Hippocampal formation (tissue), 2 donors: ENCODE measurements at regions not wholly inside any gene's neighbourhood (a gene's known extent, or its start where the extent isn't known, plus 50 kb on each side); places are given as distances from the start of the nearest gene placed in this dataset.

Experiments
- DNase-seq, 2 donors: peaks; one replicate each; lab custom pipeline; 2025; lab: John Stamatoyannopoulos, UW

- no peak for DNase-seq
Observed at GRCh38 chr16:79931721-79932120, 331.2 kb upstream of the MAF start.

- no peak for DNase-seq
Observed at GRCh38 chr16:79929260-79929965, 328.9 kb upstream of the MAF start.

DNA sequence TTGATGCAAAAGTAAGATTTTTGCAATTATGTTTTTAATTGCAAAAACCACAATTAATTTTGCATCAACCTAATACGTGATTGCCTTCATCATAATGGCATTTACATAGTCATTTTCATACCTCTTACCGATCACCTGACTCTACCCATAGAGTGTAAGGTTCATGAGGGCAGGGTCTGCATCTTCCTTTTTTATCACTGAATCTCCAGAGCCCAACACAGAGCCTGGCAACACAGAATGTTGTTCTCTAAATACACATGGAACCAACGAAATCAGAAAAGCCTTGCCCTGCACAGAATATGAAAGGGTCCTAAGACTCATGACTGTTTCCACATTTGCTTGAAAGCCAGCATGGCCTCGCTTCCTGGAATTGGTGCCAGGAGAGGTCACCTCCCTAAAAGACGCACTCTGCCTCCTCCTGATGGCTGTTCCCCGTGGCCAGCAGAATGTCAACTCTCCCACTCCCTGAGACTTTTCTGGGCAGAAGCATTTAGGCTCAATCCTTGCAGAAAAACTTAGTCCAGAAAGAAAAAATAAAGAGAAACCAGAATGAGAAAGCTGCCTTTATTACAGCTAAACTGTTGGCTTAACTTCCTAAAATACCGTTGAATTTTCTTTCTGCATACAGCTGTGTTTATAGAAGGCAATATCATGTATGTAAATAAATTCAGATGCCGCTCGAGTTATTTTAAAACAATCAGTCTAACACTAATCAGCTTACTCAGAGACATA is 327.8 kb upstream of the MAF start:
- DNase-seq: no peak

DNA sequence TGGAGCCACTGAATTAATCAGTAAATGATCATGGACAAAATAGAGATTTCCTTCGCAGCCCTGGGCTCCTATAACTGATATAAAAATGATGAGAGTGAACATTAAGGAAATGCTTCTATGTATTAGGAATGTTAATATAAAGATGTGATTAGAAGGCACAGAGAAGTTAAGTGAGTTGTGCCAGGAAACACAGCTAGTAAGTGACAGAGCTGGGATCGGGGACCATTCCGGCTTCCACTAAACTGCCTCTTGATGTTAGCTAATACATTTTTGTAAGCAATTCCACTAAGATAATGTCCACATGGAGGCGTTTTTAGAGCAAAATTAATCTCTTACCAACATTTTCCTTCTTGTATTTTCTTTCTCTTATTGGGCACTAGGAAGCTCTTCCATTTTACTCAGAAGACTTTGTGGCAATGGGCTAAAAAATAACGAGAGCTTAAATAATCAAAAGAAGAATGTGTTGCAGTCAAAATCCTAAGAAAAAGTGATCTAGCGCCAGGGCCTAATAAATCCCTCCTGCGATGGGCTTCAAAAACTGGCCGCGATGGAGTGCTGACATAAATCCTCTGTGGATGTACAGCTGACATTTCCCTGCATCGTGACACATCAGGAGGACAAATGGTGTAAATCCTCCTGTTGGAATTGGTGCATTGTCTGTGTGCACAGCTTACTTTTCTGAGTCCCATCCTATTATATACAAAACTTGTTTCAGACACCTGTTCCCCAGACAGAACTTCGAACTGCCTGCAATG is 326.1 kb upstream of the MAF start:
- no peak for DNase-seq

DNA sequence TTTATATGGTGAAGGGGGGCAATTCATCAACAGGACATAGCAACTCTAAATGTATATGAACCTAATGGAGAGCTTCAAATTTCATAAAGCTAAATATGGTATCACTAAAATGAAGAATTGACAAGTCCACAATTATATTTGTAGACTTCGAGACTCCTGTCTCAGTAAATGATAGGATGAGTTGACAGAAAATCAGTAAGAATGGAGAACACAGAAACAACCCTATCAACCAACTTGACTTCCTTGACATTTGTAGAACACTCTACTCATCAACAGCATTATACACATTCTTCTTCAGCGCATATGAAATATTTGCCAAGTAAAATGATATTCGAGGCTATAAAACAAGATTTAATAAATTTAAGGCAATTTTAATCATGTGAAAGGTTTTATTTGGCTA is 322.9 kb upstream of the MAF start:
- DNase-seq: no peak

GRCh38 chr16:79920685-79921084 is 320.1 kb upstream of the MAF start:
- no peak for DNase-seq

GRCh38 chr16:79918916-79919315 is 318.4 kb upstream of the MAF start:
- DNase-seq: no peak

DNA sequence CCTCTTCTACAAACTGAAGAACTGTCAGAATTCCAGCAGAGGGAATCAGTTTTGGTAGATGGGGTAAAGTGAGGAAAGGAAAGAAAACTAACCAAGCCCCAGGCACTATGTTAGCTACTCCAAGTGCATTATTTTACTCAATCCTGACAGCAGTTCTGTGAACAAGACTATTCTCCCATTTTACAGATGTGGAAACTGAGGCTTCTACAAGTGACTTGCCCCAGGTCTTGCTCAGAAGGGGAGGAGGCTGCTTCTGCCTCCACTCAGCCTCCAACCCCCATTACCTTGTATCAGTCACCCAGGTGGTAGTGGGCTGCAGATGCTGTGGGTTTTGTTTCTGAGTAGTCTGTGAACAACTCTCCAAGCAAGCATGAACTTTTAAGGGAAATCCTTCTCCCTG is 315.2 kb upstream of the MAF start:
- DNase-seq: no peak

GRCh38 chr16:79914961-79915720 is 314.6 kb upstream of the MAF start:
- no peak for DNase-seq

DNA sequence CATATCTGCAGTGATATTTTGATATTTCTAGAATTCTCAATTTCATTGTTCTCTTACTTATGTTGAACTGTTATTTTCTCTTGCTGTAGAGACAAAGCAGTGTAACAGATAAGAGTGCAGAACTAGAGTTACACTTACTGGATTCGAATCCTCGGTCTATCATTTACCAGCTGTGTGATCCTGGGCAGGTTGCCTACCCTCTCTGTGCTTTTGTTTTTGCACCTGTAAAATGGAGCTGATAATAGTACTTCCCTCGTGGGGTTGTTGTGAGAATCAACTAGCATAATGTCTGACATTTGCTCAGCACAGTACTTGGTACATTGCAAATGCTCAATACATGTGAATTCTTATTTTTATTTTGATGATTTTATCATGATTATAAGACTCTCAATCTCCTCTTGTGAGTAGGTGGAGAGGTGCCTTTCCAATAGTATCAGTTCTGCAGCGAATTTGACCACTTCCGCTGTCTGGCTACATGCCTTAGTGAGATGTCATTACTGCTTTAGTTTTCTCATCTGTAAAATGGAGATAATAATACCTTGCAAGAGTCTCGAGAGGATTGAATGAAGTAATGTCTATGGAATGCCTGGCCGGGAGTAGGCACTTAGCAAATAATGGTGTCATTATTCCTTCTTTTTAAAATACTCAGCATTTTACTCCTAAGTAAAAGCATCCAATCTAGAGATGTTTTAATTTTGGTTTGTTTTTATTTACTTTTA is 312.2 kb upstream of the MAF start:
- DNase-seq: no peak

- no peak for DNase-seq
Observed at GRCh38 chr16:79911660-79912059, 311.1 kb upstream of the MAF start.

DNA sequence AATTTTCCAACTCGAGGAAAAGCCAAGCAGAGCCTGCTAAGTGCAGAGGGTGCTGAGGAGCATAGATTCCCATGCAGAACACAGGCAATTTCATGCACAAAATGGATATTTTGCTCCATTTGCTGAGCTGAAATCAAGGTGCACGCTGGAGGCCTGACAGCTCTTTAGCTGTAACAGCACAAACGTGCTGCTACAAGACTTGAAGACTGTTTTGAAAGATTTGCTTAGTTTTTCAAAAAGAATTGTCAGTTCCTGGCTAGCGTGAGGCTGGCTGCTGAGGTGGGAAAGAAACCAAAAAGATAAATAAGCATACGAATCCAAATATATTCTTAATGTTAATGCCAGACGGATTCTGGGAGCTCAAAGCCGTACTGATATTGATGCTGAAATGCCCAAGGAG is 309.0 kb upstream of the MAF start:
- no peak for DNase-seq

DNA sequence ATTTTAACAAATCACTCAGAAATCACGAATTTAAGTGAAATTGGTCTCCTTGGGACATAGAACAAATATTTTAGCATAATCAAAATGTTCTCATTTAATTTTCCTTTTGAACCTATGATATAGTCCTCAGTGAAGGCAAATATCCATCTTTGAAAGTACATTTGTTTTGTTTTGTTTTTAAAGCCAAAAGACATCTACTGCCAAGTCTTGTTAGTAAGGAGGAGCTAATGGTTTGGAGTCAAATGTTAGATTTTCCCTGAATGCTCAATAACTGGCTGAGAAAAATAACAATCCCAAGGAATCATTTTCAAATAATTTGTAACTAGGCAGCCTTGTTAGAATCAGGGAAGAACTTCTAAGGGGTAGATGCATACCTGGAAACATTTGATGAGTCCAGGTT is 302.9 kb upstream of the MAF start:
- DNase-seq: no peak

DNA sequence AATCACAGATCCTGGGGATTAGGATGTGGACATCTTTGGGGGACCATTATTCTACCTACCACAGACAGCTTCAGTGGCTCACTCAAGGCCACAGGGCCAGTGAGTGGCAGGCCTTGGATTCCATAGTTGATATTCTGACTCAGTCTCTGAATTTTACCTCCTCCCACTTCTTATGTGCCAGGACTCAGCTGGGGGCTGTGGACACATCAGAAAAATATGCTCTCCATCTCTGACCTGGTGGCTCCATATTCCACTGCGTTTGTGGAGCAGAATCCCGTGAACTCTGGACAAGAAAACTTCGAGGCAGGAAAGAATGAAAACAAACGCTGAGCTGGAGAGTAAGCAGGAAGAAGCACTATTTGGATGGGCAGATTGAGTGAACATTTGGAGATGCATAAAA is 301.8 kb upstream of the MAF start:
- DNase-seq: no peak

DNA sequence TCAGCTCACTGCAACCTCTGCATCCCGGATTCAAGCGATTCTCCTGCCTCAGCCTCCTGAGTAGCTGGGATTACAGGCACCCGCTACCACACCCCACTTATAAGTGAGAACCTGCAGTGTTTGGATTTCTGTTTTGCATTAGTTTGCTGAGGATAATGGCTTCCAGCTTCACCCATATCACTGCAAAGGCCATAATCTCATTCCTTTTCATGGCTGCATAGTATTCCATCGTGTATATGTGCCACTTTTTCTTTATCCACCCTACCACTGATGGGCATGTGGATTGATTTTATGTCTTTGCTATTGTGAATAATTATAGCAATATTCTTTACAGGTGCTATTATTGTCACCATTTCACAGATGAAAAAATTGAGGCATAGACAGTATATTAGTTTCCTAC is 301.0 kb upstream of the MAF start:
- no peak for DNase-seq

- DNase-seq: no peak
Observed at GRCh38 chr16:79899716-79900115, 299.2 kb upstream of the MAF start.

- no peak for DNase-seq
Observed at GRCh38 chr16:79899316-79899715, 298.8 kb upstream of the MAF start.

DNA sequence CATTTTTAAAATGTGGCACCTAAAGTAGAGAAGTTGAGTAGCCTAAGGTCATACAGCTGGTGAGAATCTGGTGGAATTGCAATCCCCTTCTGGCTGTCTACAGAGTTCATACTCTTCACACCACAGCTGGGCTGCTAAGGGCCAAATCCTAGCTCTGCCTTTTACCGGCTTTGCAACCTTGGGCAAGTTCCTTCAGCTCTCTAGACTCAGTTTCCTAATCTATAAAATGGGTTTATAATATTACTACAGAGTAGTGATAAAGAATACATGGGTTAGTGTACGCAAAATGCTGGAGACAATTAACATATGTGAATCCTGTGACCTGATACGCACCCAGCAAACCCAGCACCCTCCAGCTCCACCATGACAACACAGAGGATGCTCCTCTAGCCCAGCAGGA is 298.2 kb upstream of the MAF start:
- DNase-seq: no peak

DNA sequence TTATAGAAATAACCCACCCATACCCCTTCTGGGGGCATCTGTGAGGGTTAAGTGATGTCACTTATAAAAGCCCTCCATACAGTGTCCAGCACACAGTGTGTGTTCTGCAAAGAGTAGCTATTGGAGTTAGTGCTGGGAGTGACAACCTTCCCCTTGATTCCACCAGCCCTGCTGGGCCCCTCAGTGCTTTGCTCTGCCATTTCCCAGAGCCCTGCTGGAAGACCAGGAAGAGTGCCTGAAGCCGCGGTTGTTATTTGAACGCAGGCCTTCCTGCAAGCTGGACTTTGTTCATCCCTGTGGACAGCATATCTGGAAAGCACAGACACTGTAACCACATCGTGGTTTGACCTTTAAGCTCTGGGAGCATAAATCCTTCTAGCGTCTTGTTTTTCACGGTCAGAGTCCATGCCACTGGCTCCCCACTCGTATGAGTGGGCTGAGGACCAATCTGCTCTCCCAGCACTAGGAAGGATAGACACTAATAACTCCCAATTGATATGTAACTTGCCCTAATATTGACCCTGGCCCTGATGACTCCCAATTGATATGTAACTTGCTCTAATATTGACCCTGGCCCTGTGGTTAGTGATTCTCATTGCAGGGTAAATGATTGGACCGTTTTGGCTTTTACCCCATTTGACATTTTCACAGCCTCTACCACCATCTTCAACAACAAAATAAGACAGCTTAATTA is 297.1 kb upstream of the MAF start:
- no peak for DNase-seq

DNA sequence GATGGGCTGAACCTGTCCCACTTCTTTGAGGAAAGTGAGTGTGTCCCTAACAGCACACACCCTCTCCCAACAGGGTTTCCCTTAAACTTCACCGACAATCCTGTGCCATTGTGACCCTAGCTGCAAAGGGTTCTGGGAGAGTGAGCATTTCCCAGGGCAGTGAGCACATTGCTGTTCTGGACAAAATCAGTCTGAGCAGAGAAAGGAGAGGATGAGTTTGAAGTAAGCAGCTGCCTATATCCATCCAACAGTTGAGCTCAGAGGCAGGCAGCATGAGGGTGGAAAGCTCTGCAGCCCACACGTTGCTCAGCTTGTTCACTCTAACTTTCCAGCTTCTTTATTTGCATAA is 296.5 kb upstream of the MAF start:
- DNase-seq: no peak

DNA sequence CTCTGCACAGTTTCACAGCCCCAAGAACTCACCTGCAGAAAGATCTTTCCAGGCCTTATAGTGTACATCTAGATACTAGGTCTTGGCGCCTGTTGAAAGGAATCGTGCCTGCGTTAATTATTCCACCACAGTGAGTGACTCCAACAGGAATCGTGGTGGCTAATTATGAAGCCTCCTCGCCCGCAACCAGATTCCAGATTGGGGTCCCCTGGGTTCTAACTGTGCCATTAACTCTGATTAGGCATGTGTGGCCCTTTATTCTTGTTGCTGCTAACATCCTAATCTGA is 295.3 kb upstream of the MAF start:
- DNase-seq: no peak
